SU-DHL-6 (cell line): ENCODE measurements at regions not wholly inside any gene's neighbourhood (a gene's known extent, or its start where the extent isn't known, plus 50 kb on each side); places are given as distances from the start of the nearest gene placed in this dataset.

Experiments
- H2AFZ ChIP-seq: fragments of 200-600 bp; sonication (generic); 2 replicates; pipeline ENCODE4 v1.6.1; 2014; ENCODE audit warnings: low read depth, mild to moderate bottlenecking, moderate library complexity, mixed read lengths, antibody characterized with exemption, low read length; ENCODE audit not compliant: severe bottlenecking
- H3F3A ChIP-seq: fragments of 200-600 bp; shearing (Covaris generic); 2 replicates; pipeline ENCODE4 v1.6.0; 2016; ENCODE audit warnings: antibody characterized with exemption, mild to moderate bottlenecking; ENCODE audit not compliant: insufficient read depth
- H3K27ac ChIP-seq: fragments of 200-600 bp; sonication (generic); 2 replicates; pipeline ENCODE4 v1.5.1; 2016; ENCODE audit warnings: low read depth, mild to moderate bottlenecking, low read length, moderate library complexity, mixed read lengths
- H3K27me3 ChIP-seq: fragments of 200-600 bp; sonication (generic), shearing (Covaris generic); 2 replicates; pipeline ENCODE4 v1.6.0; 2014; ENCODE audit warnings: mild to moderate bottlenecking, low read length
- H3K36me3 ChIP-seq: fragments of 200-600 bp; sonication (generic); 2 replicates; pipeline ENCODE4 v1.6.1; 2014; ENCODE audit warnings: mild to moderate bottlenecking, low read length, mixed read lengths
- H3K4me2 ChIP-seq: fragments of 300-600, 200-600 bp; shearing (Covaris generic), sonication (generic); 2 replicates; pipeline ENCODE4 v1.6.0; 2014; ENCODE audit warnings: low read length, low read depth, mild to moderate bottlenecking; ENCODE audit not compliant: poor library complexity, severe bottlenecking
- H3K4me3 ChIP-seq: fragments of 200-600 bp; sonication (generic); 2 replicates; pipeline ENCODE4 v1.5.1; 2014; ENCODE audit warnings: antibody characterized with exemption, low read length, mild to moderate bottlenecking, mixed read lengths; ENCODE audit not compliant: insufficient read depth, poor library complexity, severe bottlenecking
- H3K79me2 ChIP-seq: fragments of 200-600 bp; sonication (generic); 2 replicates; pipeline ENCODE4 v1.6.1; 2014; ENCODE audit warnings: mild to moderate bottlenecking, low read length, moderate library complexity; ENCODE audit not compliant: insufficient read depth
- H3K9ac ChIP-seq: fragments of 200-600 bp; sonication (generic); 2 replicates; pipeline ENCODE4 v1.7.0; 2014; ENCODE audit warnings: mild to moderate bottlenecking, low read length
- H3K9me2 ChIP-seq: fragments of 200-600 bp; sonication (generic); replicated peaks from 2 replicates; pipeline ENCODE4 v1.6.1; 2014; ENCODE audit warnings: low read length; ENCODE audit not compliant: insufficient read depth
- H3K9me3 ChIP-seq: fragments of 200-600 bp; sonication (generic); 2 replicates; pipeline ENCODE4 v1.6.1; 2014; ENCODE audit warnings: low read length, mixed read lengths; ENCODE audit not compliant: insufficient read depth
- H4K20me1 ChIP-seq: fragments of 200-600 bp; sonication (generic); 2 replicates; pipeline ENCODE4 v1.6.1; 2014; ENCODE audit warnings: low read depth, mild to moderate bottlenecking, antibody characterized with exemption, low read length, moderate library complexity, mixed read lengths
- EZH2phosphoT487 ChIP-seq: fragments of 200-600 bp; sonication (generic), shearing (Covaris generic); conservative IDR thresholded peaks from 2 replicates; pipeline ENCODE4 v1.6.1; 2018; ENCODE audit warnings: mild to moderate bottlenecking, antibody characterized with exemption, low read length, moderate library complexity, mixed read lengths
- TF ChIP-seq, protein P1 (sequence below): fragments of 200-600 bp; sonication (generic); IDR thresholded peaks from one replicate; pipeline ENCODE4 v1.5.1; 2017; ENCODE audit warnings: antibody characterized with exemption, mild to moderate bottlenecking, low read length, moderate library complexity; ENCODE audit not compliant: insufficient read depth, poor library complexity, severe bottlenecking

DNA sequence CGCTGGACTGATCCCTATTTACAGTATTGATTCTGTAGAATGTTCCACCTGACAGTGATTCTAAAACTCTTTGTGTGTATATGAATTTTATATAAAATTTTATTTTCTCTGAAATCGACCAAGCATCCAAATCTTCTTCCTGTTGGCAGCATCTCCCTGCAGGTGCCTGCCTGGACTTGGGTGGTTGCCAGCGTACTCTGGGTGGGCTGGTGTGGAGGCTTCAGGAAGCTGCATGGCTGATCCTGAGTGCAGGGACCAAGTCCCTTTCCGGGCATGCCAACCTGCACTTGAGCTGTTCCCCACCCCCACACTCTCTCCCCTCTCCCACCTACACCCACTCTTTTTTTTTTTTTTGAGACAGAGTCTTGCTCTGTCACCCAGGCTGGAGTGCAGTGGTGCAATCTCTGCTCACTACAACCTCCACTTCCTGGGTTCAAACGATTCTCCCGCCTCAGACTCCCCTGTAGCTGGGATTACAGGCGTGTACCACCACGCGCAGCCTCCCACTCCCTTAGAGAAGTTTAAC, 53.2 kb upstream of the ALKAL2 start:
- H3K4me3 ChIP-seq, result no peak overlapping the region
- no peak overlapping the region for H3K9ac ChIP-seq
- no peaks in the 10 kb centered on the region for H3K36me3 ChIP-seq
- TF ChIP-seq, protein P1, sequence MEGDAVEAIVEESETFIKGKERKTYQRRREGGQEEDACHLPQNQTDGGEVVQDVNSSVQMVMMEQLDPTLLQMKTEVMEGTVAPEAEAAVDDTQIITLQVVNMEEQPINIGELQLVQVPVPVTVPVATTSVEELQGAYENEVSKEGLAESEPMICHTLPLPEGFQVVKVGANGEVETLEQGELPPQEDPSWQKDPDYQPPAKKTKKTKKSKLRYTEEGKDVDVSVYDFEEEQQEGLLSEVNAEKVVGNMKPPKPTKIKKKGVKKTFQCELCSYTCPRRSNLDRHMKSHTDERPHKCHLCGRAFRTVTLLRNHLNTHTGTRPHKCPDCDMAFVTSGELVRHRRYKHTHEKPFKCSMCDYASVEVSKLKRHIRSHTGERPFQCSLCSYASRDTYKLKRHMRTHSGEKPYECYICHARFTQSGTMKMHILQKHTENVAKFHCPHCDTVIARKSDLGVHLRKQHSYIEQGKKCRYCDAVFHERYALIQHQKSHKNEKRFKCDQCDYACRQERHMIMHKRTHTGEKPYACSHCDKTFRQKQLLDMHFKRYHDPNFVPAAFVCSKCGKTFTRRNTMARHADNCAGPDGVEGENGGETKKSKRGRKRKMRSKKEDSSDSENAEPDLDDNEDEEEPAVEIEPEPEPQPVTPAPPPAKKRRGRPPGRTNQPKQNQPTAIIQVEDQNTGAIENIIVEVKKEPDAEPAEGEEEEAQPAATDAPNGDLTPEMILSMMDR, result no peak
- TF ChIP-seq EZH2phosphoT487, result no peak
- no peaks in the 10 kb centered on the region for H3K9me2 ChIP-seq
- no peaks in the 10 kb centered on the region for H3F3A ChIP-seq
- peaks cover 6% of the 10 kb centered on the region; the same call in 1 of the 2 replicates for H3K9me3 ChIP-seq
- no peak overlapping the region for H2AFZ ChIP-seq
- no peak overlapping the region for H3K4me2 ChIP-seq
- no peaks in the 10 kb centered on the region for H3K27me3 ChIP-seq
- no peaks in the 10 kb centered on the region for H3K79me2 ChIP-seq
- H4K20me1 ChIP-seq, result no peaks in the 10 kb centered on the region
- no peak overlapping the region for H3K27ac ChIP-seq
